Activated CD8-positive, alpha-beta T cell treated with anti-CD3 and anti-CD28 coated beads for 36 hours (primary cell): ENCODE measurements at regions not wholly inside any gene's neighbourhood (a gene's known extent, or its start where the extent isn't known, plus 50 kb on each side); places are given as distances from the start of the nearest gene placed in this dataset.

Source experiments
- ATAC-seq: fragments of 200-7000 bp; cut with Tn5 transposase; one replicate; pipeline ENCODE4 v1.10.0; 2021; ENCODE audit warnings: mild to moderate bottlenecking, moderate library complexity
- CTCF ChIA-PET: fragments of 350-600 bp; sonication (Branson Sonifier 250); formaldehyde crosslinking; loops from one replicate; lab custom pipeline; 2021; ENCODE audit warnings: antibody characterized with exemption; lab: Charles Lee
- POLR2A ChIA-PET: fragments of 350-600 bp; sonication (Branson Sonifier 250); formaldehyde crosslinking; loops from one replicate; lab custom pipeline; 2021; ENCODE audit warnings: antibody characterized with exemption; lab: Charles Lee
- DNase-seq: peaks from one replicate; pipeline ENCODE4 v3.0.0-alpha.2; 2020
- H3K27ac Mint-ChIP-seq: one replicate; pipeline ENCODE4 v1.8.0; 2021; ENCODE audit warnings: mild to moderate bottlenecking, mixed read lengths
- H3K27me3 Mint-ChIP-seq: one replicate; pipeline ENCODE4 v1.8.0; 2021; ENCODE audit warnings: mixed read lengths
- H3K36me3 Mint-ChIP-seq: one replicate; pipeline ENCODE4 v1.8.0; 2021; ENCODE audit warnings: low read depth, mixed read lengths
- H3K4me1 Mint-ChIP-seq: one replicate; pipeline ENCODE4 v1.8.0; 2021; ENCODE audit warnings: low read depth, mixed read lengths
- H3K4me3 Mint-ChIP-seq: one replicate; pipeline ENCODE4 v1.8.0; 2021; ENCODE audit warnings: mild to moderate bottlenecking, moderate library complexity, mixed read lengths
- H3K9me3 Mint-ChIP-seq: one replicate; pipeline ENCODE4 v1.8.0; 2021; ENCODE audit warnings: mixed read lengths
- CTCF ChIP-seq: fragments of 200-600 bp; IDR thresholded peaks from one replicate; pipeline ENCODE4 v1.8.0; 2022; ENCODE audit warnings: antibody characterized with exemption, mild to moderate bottlenecking
- intact Hi-C: fragments of 100-400 bp; cut with micrococcal nuclease; formaldehyde crosslinking; loops from one replicate; pipeline ENCODE4 v1.10.0; 2022

GRCh38 chr2:204282081-204282480 is 263.2 kb upstream of the PARD3B start:
- no peak for DNase-seq
- peaks cover 21% of the 10 kb centered on the region for H3K27me3 Mint-ChIP-seq
- H3K4me1 Mint-ChIP-seq: no peaks in the 10 kb centered on the region
- intact Hi-C loops: no loop called here
- no peak overlapping the region for H3K27ac Mint-ChIP-seq
- ChIA-PET CTCF (no interaction called here), POLR2A (no interaction called here)
- TF ChIP-seq CTCF: no peak
- H3K36me3 Mint-ChIP-seq: no peaks in the 10 kb centered on the region
- no peak overlapping the region for H3K4me3 Mint-ChIP-seq
- H3K9me3 Mint-ChIP-seq: no peaks in the 10 kb centered on the region
- ATAC-seq: no peak

- TF ChIP-seq CTCF: no peak
- DNase-seq (no peak), ATAC-seq (no peak)
- intact Hi-C loops: no loop called here
- H3K36me3 Mint-ChIP-seq: no peaks in the 10 kb centered on the region
- H3K4me1 Mint-ChIP-seq: no peaks in the 10 kb centered on the region
- H3K27me3 Mint-ChIP-seq: peaks cover 24% of the 10 kb centered on the region
- no peak overlapping the region for H3K4me3 Mint-ChIP-seq
- H3K27ac Mint-ChIP-seq: no peak overlapping the region
- POLR2A ChIA-PET: no interaction called here
- CTCF ChIA-PET: no interaction called here
- H3K9me3 Mint-ChIP-seq: no peaks in the 10 kb centered on the region
Observed at GRCh38 chr2:204282525-204282924, 262.8 kb upstream of the PARD3B start.

- no peak for TF ChIP-seq CTCF
- Mint-ChIP-seq H3K4me1 (no peaks in the 10 kb centered on the region), H3K9me3 (no peaks in the 10 kb centered on the region), H3K36me3 (no peaks in the 10 kb centered on the region), H3K27me3 (peaks cover 24% of the 10 kb centered on the region), H3K27ac (no peak overlapping the region), H3K4me3 (no peak overlapping the region)
- DNase-seq (no peak), ATAC-seq (no peak)
- intact Hi-C loops: no loop called here
- ChIA-PET CTCF (interaction anchor here (0.8 kb wide), 1 partner anchor 144 kb away, joined by 3 read pairs; no protein-coding TSS in a partner anchor), POLR2A (no interaction called here)
Observed at GRCh38 chr2:204289066-204289465, 256.2 kb upstream of the PARD3B start.

GRCh38 chr2:204292439-204292838 is 252.8 kb upstream of the PARD3B start:
- ATAC-seq: no peak
- H3K27me3 Mint-ChIP-seq: peaks cover 15% of the 10 kb centered on the region
- no peaks in the 10 kb centered on the region for H3K4me1 Mint-ChIP-seq
- H3K27ac Mint-ChIP-seq: no peak overlapping the region
- H3K9me3 Mint-ChIP-seq: no peaks in the 10 kb centered on the region
- H3K36me3 Mint-ChIP-seq: no peaks in the 10 kb centered on the region
- intact Hi-C loops: no loop called here
- TF ChIP-seq CTCF: no peak
- DNase-seq: no peak
- POLR2A ChIA-PET: no interaction called here
- CTCF ChIA-PET: no interaction called here
- H3K4me3 Mint-ChIP-seq: no peak overlapping the region

GRCh38 chr2:204293884-204294747 is 251.2 kb upstream of the PARD3B start:
- ChIA-PET CTCF (interaction anchor here (0.9 to 1.4 kb wide), 2 partner anchors 34 to 134 kb away, joined by 3 read pairs; no protein-coding TSS in a partner anchor), POLR2A (no interaction called here)
- no peak overlapping the region for H3K27ac Mint-ChIP-seq
- no peak for TF ChIP-seq CTCF
- peaks cover 8% of the 10 kb centered on the region for H3K27me3 Mint-ChIP-seq
- no peaks in the 10 kb centered on the region for H3K9me3 Mint-ChIP-seq
- no peak overlapping the region for H3K4me3 Mint-ChIP-seq
- no peaks in the 10 kb centered on the region for H3K36me3 Mint-ChIP-seq
- no peaks in the 10 kb centered on the region for H3K4me1 Mint-ChIP-seq
- DNase-seq: no peak
- intact Hi-C loops: no loop called here
- ATAC-seq: no peak
